ENCODE measurements at regions not wholly inside any gene's neighbourhood (a gene's known extent, or its start where the extent isn't known, plus 50 kb on each side); places are given as distances from the start of the nearest gene placed in this dataset.

DNA sequence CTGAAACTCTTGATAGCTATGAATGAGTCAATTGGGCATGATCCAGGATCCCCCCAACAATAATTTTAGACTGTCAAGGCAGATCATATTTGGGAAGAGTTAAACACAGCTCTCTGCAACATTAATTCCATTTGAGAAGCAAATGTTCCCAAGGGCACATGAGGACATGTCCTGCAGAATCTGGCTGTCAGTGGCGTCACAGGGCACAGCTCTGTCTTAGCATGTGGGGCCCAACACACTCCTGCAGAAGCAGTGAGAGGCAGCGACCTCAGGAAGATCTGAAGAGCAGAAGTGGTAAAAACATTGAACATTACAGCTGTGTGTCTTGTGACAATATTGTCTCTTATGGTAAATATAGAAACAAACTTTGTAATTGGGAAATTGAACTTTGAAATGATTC is 197.1 kb upstream of the PBX1 start:
- POLR2A ChIA-PET = no interaction called here
- Mint-ChIP-seq H3K9me3 (ENCODE audit: unreplicated experiment) (peaks cover 9% of the 10 kb centered on the region), H3K27ac (ENCODE audit: unreplicated experiment) (no peak overlapping the region), H3K4me1 (ENCODE audit: low read depth, unreplicated experiment) (no peaks in the 10 kb centered on the region), H3K4me3 (ENCODE audit: unreplicated experiment) (no peak overlapping the region), H3K36me3 (ENCODE audit: insufficient read depth, unreplicated experiment) (no peaks in the 10 kb centered on the region), H3K27me3 (ENCODE audit: insufficient read depth, unreplicated experiment) (no peaks in the 10 kb centered on the region)
- Histone ChIP-seq H3K4me3 (ENCODE audit: low read depth, low read length) (no peak overlapping the region), H3K36me3 (ENCODE audit: control insufficient read depth, insufficient read depth, low read length) (no peaks in the 10 kb centered on the region), H3K9me3 (no peaks in the 10 kb centered on the region), H3K4me1 (no peaks in the 10 kb centered on the region), H3K27me3 (replicated peaks; ENCODE audit: control insufficient read depth, insufficient read depth, low read length) (no peaks in the 10 kb centered on the region)
- CTCF ChIA-PET = no interaction called here
- BruUV-seq (replicated peaks) = no TSS peak
- no peak for TF ChIP-seq CTCF (IDR thresholded peaks at IDR 0.05; ENCODE audit: insufficient read depth in 1 of 2, low read depth in 1 of 2, low read length in 1 of 2, severe bottlenecking in 1 of 2, unreplicated experiment in 1 of 2)
- intact Hi-C loops (cut with micrococcal nuclease; ENCODE audit: unreplicated experiment) = no loop called here
- DNase-seq = no peak

DNA sequence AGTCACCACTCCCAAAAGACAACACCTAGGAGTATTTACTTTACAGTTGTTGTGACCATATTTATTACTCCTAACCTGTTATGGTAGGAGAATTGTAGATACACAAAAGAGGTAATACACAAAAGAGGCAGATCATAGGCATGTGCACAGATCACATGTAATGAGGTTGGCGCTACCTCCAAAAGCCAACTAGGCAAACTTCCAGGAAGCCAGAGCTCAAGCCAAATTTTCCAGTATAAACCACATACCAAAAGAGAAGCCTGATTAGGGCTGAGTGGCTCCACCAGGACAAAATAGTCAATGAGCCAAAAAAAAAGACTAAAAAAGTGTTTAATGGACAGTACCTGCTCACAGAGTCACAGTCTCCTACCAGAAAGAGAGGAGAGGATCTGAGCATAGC is 195.0 kb upstream of the PBX1 start:
- intact Hi-C loops (cut with micrococcal nuclease; ENCODE audit: unreplicated experiment) = no loop called here
- H3K4me3 Mint-ChIP-seq (ENCODE audit: unreplicated experiment) = no peak overlapping the region
- ChIA-PET CTCF (no interaction called here), POLR2A (no interaction called here)
- H3K9me3 Mint-ChIP-seq (ENCODE audit: unreplicated experiment) = peaks cover 9% of the 10 kb centered on the region
- no peak for TF ChIP-seq CTCF (IDR thresholded peaks at IDR 0.05; ENCODE audit: insufficient read depth in 1 of 2, low read depth in 1 of 2, low read length in 1 of 2, severe bottlenecking in 1 of 2, unreplicated experiment in 1 of 2)
- H3K9me3 ChIP-seq = no peaks in the 10 kb centered on the region
- no peak overlapping the region for H3K27ac Mint-ChIP-seq (ENCODE audit: unreplicated experiment)
- no TSS peak for BruUV-seq (replicated peaks)
- H3K27me3 Mint-ChIP-seq (ENCODE audit: insufficient read depth, unreplicated experiment) = no peaks in the 10 kb centered on the region
- no peaks in the 10 kb centered on the region for H3K36me3 Mint-ChIP-seq (ENCODE audit: insufficient read depth, unreplicated experiment)
- no peaks in the 10 kb centered on the region for H3K36me3 ChIP-seq (ENCODE audit: control insufficient read depth, insufficient read depth, low read length)
- no peak for DNase-seq
- no peaks in the 10 kb centered on the region for H3K27me3 ChIP-seq (replicated peaks; ENCODE audit: control insufficient read depth, insufficient read depth, low read length)
- H3K4me3 ChIP-seq (ENCODE audit: low read depth, low read length) = no peak overlapping the region
- H3K4me1 Mint-ChIP-seq (ENCODE audit: low read depth, unreplicated experiment) = no peaks in the 10 kb centered on the region
- H3K4me1 ChIP-seq = no peaks in the 10 kb centered on the region

- ChIA-PET POLR2A (interaction anchor here (0.7 kb wide), 1 partner anchor 9 kb away, joined by 4 read pairs; no protein-coding TSS in a partner anchor), CTCF (no interaction called here)
- Mint-ChIP-seq H3K36me3 (ENCODE audit: insufficient read depth, unreplicated experiment) (no peaks in the 10 kb centered on the region), H3K9me3 (ENCODE audit: unreplicated experiment) (no peaks in the 10 kb centered on the region), H3K27me3 (ENCODE audit: insufficient read depth, unreplicated experiment) (peaks cover 3% of the 10 kb centered on the region), H3K4me3 (ENCODE audit: unreplicated experiment) (no peak overlapping the region), H3K27ac (ENCODE audit: unreplicated experiment) (no peak overlapping the region), H3K4me1 (ENCODE audit: low read depth, unreplicated experiment) (no peaks in the 10 kb centered on the region)
- Histone ChIP-seq H3K27me3 (replicated peaks; ENCODE audit: control insufficient read depth, insufficient read depth, low read length) (no peaks in the 10 kb centered on the region), H3K9me3 (no peaks in the 10 kb centered on the region), H3K4me1 (no peaks in the 10 kb centered on the region), H3K36me3 (ENCODE audit: control insufficient read depth, insufficient read depth, low read length) (no peaks in the 10 kb centered on the region), H3K4me3 (ENCODE audit: low read depth, low read length) (no peak overlapping the region)
- DNase-seq = no peak
- no peak for TF ChIP-seq CTCF (IDR thresholded peaks at IDR 0.05; ENCODE audit: insufficient read depth in 1 of 2, low read depth in 1 of 2, low read length in 1 of 2, severe bottlenecking in 1 of 2, unreplicated experiment in 1 of 2)
- BruUV-seq (replicated peaks) = no TSS peak
- intact Hi-C loops (cut with micrococcal nuclease; ENCODE audit: unreplicated experiment) = no loop called here
Observed at GRCh38 chr1:164366014-164366413, 193.0 kb upstream of the PBX1 start.
